ENCODE measurements at regions not wholly inside any gene's neighbourhood (a gene's known extent, or its start where the extent isn't known, plus 50 kb on each side); places are given as distances from the start of the nearest gene placed in this dataset.

DNA sequence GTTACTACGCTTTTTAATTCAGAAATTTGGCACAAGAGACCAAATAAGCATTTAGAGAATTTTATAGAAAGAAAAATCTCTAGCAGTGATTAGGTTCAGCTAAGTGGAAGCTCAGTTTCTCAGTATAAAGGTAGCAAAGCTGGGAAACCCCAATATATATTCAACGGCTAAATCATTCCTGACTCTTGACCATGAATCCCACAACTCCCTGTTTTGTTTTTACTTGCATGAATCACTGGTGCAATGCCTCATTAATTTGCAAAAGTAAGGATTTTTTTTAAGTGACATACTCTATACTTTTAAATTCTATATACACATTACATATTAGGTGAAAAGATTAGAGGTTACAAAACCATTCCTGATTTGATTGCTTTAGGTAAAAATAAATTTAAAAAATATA lies 74.3 kb upstream of the PLEKHG7 start:
- Histone ChIP-seq H3K9me3 (replicated peaks; ENCODE audit: control insufficient read depth, insufficient read depth, low read length) (no peaks in the 10 kb centered on the region), H4K20me1 (ENCODE audit: control insufficient read depth, insufficient read depth) (no peaks in the 10 kb centered on the region), H3K27me3 (replicated peaks in 1 of 2; ENCODE audit: control insufficient read depth in 2 of 2, insufficient read depth in 2 of 2, low read length in 1 of 2) (no peaks in the 10 kb centered on the region), H3K4me2 (ENCODE audit: control insufficient read depth, insufficient read depth) (no peak overlapping the region), H3K36me3 (ENCODE audit: control insufficient read depth in 2 of 2, insufficient read depth in 2 of 2, low read length in 1 of 2) (no peaks in the 10 kb centered on the region), H3K79me2 (ENCODE audit: control insufficient read depth, insufficient read depth, low read length) (no peaks in the 10 kb centered on the region), H3K4me3 (no peak overlapping the region), H3K27ac (ENCODE audit: control insufficient read depth, insufficient read depth) (no peak overlapping the region), H2AFZ (ENCODE audit: control insufficient read depth, low read depth, low read length) (no peak overlapping the region), H3K4me1 (ENCODE audit: control insufficient read depth, insufficient read depth, low read length) (no peaks in the 10 kb centered on the region), H3K9ac (ENCODE audit: control insufficient read depth, insufficient read depth, low read length) (no peak overlapping the region)
- DNase-seq (ENCODE audit: low read depth, low spot score): no peak
- no peak for FAIRE-seq
- WGBS (ENCODE audit: insufficient coverage, insufficient replicate concordance, low lambda C conversion rate, missing lambda C conversion rate): 85% methylated on average over 2 of the region's 2 CpGs
- POLR2A ChIA-PET: no interaction called here
- no TSS peak for BruUV-seq (replicated peaks)
- in situ Hi-C loops (cut with MboI): loop anchor here (25.0 kb wide), 1 partner anchor 1041 kb away; no protein-coding TSS in a partner anchor
- no peak for TF ChIP-seq TCF7 (IDR thresholded peaks at IDR 0.05; ENCODE audit: borderline replicate concordance)
- TF ChIP-seq, protein P1, sequence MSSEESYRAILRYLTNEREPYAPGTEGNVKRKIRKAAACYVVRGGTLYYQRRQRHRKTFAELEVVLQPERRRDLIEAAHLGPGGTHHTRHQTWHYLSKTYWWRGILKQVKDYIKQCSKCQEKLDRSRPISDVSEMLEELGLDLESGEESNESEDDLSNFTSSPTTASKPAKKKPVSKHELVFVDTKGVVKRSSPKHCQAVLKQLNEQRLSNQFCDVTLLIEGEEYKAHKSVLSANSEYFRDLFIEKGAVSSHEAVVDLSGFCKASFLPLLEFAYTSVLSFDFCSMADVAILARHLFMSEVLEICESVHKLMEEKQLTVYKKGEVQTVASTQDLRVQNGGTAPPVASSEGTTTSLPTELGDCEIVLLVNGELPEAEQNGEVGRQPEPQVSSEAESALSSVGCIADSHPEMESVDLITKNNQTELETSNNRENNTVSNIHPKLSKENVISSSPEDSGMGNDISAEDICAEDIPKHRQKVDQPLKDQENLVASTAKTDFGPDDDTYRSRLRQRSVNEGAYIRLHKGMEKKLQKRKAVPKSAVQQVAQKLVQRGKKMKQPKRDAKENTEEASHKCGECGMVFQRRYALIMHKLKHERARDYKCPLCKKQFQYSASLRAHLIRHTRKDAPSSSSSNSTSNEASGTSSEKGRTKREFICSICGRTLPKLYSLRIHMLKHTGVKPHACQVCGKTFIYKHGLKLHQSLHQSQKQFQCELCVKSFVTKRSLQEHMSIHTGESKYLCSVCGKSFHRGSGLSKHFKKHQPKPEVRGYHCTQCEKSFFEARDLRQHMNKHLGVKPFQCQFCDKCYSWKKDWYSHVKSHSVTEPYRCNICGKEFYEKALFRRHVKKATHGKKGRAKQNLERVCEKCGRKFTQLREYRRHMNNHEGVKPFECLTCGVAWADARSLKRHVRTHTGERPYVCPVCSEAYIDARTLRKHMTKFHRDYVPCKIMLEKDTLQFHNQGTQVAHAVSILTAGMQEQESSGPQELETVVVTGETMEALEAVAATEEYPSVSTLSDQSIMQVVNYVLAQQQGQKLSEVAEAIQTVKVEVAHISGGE (CRISPR knock-in tag; IDR thresholded peaks at IDR 0.05): no peak
- no peak for TF ChIP-seq NFYA (IDR thresholded peaks at IDR 0.05; ENCODE audit: borderline replicate concordance, low read depth, low read length)
- TF ChIP-seq, protein P2, sequence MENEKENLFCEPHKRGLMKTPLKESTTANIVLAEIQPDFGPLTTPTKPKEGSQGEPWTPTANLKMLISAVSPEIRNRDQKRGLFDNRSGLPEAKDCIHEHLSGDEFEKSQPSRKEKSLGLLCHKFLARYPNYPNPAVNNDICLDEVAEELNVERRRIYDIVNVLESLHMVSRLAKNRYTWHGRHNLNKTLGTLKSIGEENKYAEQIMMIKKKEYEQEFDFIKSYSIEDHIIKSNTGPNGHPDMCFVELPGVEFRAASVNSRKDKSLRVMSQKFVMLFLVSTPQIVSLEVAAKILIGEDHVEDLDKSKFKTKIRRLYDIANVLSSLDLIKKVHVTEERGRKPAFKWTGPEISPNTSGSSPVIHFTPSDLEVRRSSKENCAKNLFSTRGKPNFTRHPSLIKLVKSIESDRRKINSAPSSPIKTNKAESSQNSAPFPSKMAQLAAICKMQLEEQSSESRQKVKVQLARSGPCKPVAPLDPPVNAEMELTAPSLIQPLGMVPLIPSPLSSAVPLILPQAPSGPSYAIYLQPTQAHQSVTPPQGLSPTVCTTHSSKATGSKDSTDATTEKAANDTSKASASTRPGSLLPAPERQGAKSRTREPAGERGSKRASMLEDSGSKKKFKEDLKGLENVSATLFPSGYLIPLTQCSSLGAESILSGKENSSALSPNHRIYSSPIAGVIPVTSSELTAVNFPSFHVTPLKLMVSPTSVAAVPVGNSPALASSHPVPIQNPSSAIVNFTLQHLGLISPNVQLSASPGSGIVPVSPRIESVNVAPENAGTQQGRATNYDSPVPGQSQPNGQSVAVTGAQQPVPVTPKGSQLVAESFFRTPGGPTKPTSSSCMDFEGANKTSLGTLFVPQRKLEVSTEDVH (IDR thresholded peaks at IDR 0.05; ENCODE audit: low read depth, partially characterized antibody): no peak
- TF ChIP-seq, protein P3, sequence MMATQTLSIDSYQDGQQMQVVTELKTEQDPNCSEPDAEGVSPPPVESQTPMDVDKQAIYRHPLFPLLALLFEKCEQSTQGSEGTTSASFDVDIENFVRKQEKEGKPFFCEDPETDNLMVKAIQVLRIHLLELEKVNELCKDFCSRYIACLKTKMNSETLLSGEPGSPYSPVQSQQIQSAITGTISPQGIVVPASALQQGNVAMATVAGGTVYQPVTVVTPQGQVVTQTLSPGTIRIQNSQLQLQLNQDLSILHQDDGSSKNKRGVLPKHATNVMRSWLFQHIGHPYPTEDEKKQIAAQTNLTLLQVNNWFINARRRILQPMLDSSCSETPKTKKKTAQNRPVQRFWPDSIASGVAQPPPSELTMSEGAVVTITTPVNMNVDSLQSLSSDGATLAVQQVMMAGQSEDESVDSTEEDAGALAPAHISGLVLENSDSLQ (IDR thresholded peaks at IDR 0.05): no peak
- TF ChIP-seq, protein P4, sequence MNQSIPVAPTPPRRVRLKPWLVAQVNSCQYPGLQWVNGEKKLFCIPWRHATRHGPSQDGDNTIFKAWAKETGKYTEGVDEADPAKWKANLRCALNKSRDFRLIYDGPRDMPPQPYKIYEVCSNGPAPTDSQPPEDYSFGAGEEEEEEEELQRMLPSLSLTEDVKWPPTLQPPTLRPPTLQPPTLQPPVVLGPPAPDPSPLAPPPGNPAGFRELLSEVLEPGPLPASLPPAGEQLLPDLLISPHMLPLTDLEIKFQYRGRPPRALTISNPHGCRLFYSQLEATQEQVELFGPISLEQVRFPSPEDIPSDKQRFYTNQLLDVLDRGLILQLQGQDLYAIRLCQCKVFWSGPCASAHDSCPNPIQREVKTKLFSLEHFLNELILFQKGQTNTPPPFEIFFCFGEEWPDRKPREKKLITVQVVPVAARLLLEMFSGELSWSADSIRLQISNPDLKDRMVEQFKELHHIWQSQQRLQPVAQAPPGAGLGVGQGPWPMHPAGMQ (IDR thresholded peaks at IDR 0.05; ENCODE audit: borderline replicate concordance): no peak
- no peak for TF ChIP-seq PAX8 (IDR thresholded peaks at IDR 0.05)
- TF ChIP-seq, protein P5, sequence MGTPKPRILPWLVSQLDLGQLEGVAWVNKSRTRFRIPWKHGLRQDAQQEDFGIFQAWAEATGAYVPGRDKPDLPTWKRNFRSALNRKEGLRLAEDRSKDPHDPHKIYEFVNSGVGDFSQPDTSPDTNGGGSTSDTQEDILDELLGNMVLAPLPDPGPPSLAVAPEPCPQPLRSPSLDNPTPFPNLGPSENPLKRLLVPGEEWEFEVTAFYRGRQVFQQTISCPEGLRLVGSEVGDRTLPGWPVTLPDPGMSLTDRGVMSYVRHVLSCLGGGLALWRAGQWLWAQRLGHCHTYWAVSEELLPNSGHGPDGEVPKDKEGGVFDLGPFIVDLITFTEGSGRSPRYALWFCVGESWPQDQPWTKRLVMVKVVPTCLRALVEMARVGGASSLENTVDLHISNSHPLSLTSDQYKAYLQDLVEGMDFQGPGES (IDR thresholded peaks at IDR 0.05): no peak
- TF ChIP-seq EZH2 (IDR thresholded peaks at IDR 0.05; ENCODE audit: borderline replicate concordance, control insufficient read depth, low read depth, low read length): no peak
- TF ChIP-seq, protein P6, sequence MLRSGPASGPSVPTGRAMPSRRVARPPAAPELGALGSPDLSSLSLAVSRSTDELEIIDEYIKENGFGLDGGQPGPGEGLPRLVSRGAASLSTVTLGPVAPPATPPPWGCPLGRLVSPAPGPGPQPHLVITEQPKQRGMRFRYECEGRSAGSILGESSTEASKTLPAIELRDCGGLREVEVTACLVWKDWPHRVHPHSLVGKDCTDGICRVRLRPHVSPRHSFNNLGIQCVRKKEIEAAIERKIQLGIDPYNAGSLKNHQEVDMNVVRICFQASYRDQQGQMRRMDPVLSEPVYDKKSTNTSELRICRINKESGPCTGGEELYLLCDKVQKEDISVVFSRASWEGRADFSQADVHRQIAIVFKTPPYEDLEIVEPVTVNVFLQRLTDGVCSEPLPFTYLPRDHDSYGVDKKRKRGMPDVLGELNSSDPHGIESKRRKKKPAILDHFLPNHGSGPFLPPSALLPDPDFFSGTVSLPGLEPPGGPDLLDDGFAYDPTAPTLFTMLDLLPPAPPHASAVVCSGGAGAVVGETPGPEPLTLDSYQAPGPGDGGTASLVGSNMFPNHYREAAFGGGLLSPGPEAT (IDR thresholded peaks at IDR 0.05; ENCODE audit: low read depth): no peak
- TF ChIP-seq MEF2B (IDR thresholded peaks at IDR 0.05; ENCODE audit: partially characterized antibody, poor library complexity, severe bottlenecking): no peak
- SMC1A ChIA-PET (ENCODE audit: uncharacterized antibody, unreplicated experiment): no interaction called here
- ATAC-seq: no peak
- RAD21 ChIA-PET (ENCODE audit: unreplicated experiment): no interaction called here
- CTCF ChIA-PET: interaction anchor here (1.1 kb wide), 1 partner anchor 30 kb away, joined by 3 read pairs; no protein-coding TSS in a partner anchor
- intact Hi-C loops (cut with micrococcal nuclease; ENCODE audit: unreplicated experiment): no loop called here

Measured in GM12878 (cell line).